ENCODE measurements at regions not wholly inside any gene's neighbourhood (a gene's known extent, or its start where the extent isn't known, plus 50 kb on each side); places are given as distances from the start of the nearest gene placed in this dataset.

DNA sequence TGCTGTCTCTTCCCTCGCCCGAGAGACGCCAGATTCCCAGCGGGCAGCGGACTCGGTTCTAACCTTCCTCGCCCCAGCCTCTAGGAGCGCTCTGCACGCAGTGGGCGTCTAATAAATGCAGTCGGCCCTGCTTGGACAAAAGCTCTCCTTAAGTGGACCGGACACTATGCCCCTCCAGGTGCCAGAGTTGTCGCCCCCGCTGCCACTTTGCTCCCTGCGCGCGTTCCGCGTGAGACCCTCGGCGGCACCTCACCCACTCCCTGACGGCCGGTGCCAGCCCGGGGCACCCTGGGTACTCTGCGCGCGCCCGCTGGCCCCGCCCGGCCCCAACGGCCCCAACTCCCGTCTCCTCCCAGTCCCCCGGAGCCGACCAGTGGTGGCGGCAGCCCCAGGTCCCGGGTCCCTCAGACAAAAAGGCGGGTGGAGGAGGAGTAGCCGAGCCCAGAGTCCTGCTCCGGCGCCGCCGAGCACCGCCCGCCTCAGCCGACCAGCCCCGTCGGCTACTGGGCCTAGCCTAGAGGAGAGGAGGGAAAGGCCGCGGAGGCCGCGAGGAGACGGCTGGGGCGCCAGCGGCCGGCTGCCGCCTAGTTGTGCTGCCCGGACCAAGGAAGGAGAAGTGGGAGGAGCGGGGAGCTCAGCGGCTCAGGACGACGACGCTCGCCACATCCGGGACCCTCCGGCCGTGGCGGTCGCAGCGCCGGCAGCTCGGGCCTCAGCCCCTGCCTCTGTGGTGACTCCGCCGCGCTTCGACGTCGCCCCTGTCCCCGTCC lies 123.0 kb downstream of the GOSR1 start (continued):
- TF ChIP-seq, protein P1, sequence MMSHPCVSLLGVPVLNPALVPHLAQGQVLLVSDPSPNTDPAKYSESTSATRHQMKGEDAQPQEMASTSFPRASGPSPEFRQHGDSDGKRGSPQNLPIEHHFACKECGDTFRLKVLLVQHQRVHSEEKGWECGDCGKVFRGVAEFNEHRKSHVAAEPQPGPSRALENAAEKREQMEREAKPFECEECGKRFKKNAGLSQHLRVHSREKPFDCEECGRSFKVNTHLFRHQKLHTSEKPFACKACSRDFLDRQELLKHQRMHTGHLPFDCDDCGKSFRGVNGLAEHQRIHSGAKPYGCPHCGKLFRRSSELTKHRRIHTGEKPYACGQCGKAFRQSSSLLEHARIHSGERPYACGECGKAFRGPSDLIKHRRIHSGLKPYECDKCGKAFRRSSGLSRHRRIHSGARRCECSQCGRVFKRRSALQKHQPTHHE (CRISPR knock-in tag; IDR thresholded peaks at IDR 0.05; ENCODE audit: borderline replicate concordance), result no peak; the same call in 1 of the 2 replicates
- TF ChIP-seq ZNF570 (CRISPR knock-in tag; IDR thresholded peaks at IDR 0.05; ENCODE audit: borderline replicate concordance) (no peak), ZNF225 (CRISPR knock-in tag; IDR thresholded peaks at IDR 0.05) (no peak; the same call in 1 of the 2 replicates), ZNF446 (CRISPR knock-in tag; IDR thresholded peaks at IDR 0.05) (no peak), POLR2A (IDR thresholded peaks at IDR 0.05; ENCODE audit: insufficient read depth in 1 of 2, low read depth in 2 of 2, low read length in 2 of 2) (peak in 1 of 2 experiments; percentile 62; a peak in 2 of 4 replicates), TCF7 (IDR thresholded peaks at IDR 0.05; ENCODE audit: low read depth) (no peak), ZNF24 (IDR thresholded peaks at IDR 0.05) (no peak), RELA (CRISPR knock-in tag; IDR thresholded peaks at IDR 0.05) (no peak), MLLT10 (CRISPR knock-in tag; IDR thresholded peaks at IDR 0.05) (no peak), ZFY (CRISPR knock-in tag; IDR thresholded peaks at IDR 0.05) (peak; percentile 95), NR3C1 (CRISPR knock-in tag; IDR thresholded peaks at IDR 0.05) (no peak), ZNF879 (CRISPR knock-in tag; IDR thresholded peaks at IDR 0.05) (0 out of 2 replicates have a peak, but pooled peaks have one; percentile 22), ZNF703 (CRISPR knock-in tag; IDR thresholded peaks at IDR 0.05; ENCODE audit: borderline replicate concordance) (peak; percentile 87; the same call in 1 of the 2 replicates), ZNF878 (CRISPR knock-in tag; IDR thresholded peaks at IDR 0.05) (peak; percentile 23; the same call in 1 of the 2 replicates), SSRP1 (CRISPR knock-in tag; IDR thresholded peaks at IDR 0.05) (no peak), KLF12 (CRISPR knock-in tag; IDR thresholded peaks at IDR 0.05; ENCODE audit: borderline replicate concordance) (no peak), SMAD3 (CRISPR knock-in tag; IDR thresholded peaks at IDR 0.05) (0 out of 2 replicates have a peak, but pooled peaks have one; percentile 11), MED8 (CRISPR knock-in tag; IDR thresholded peaks at IDR 0.05; ENCODE audit: insufficient replicate concordance) (peak; percentile 67), ZMYM3 (CRISPR knock-in tag; IDR thresholded peaks at IDR 0.05) (peak; percentile 93), ATF7 (IDR thresholded peaks at IDR 0.05) (no peak), ATF7 (CRISPR knock-in tag; IDR thresholded peaks at IDR 0.05) (no peak), SKI (IDR thresholded peaks at IDR 0.05; ENCODE audit: partially characterized antibody) (no peak), ZNF263 (CRISPR knock-in tag; IDR thresholded peaks at IDR 0.05) (peak; percentile 57), ZNF782 (CRISPR knock-in tag; IDR thresholded peaks at IDR 0.05; ENCODE audit: borderline replicate concordance) (peak; percentile 30; the same call in 1 of the 2 replicates)
- TF ChIP-seq, protein P2, sequence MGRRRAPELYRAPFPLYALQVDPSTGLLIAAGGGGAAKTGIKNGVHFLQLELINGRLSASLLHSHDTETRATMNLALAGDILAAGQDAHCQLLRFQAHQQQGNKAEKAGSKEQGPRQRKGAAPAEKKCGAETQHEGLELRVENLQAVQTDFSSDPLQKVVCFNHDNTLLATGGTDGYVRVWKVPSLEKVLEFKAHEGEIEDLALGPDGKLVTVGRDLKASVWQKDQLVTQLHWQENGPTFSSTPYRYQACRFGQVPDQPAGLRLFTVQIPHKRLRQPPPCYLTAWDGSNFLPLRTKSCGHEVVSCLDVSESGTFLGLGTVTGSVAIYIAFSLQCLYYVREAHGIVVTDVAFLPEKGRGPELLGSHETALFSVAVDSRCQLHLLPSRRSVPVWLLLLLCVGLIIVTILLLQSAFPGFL (CRISPR knock-in tag; IDR thresholded peaks at IDR 0.05), result no peak
- TF ChIP-seq, protein P3, sequence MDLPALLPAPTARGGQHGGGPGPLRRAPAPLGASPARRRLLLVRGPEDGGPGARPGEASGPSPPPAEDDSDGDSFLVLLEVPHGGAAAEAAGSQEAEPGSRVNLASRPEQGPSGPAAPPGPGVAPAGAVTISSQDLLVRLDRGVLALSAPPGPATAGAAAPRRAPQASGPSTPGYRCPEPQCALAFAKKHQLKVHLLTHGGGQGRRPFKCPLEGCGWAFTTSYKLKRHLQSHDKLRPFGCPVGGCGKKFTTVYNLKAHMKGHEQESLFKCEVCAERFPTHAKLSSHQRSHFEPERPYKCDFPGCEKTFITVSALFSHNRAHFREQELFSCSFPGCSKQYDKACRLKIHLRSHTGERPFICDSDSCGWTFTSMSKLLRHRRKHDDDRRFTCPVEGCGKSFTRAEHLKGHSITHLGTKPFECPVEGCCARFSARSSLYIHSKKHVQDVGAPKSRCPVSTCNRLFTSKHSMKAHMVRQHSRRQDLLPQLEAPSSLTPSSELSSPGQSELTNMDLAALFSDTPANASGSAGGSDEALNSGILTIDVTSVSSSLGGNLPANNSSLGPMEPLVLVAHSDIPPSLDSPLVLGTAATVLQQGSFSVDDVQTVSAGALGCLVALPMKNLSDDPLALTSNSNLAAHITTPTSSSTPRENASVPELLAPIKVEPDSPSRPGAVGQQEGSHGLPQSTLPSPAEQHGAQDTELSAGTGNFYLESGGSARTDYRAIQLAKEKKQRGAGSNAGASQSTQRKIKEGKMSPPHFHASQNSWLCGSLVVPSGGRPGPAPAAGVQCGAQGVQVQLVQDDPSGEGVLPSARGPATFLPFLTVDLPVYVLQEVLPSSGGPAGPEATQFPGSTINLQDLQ (CRISPR knock-in tag; IDR thresholded peaks at IDR 0.05), result no peak
- TF ChIP-seq, protein P4, sequence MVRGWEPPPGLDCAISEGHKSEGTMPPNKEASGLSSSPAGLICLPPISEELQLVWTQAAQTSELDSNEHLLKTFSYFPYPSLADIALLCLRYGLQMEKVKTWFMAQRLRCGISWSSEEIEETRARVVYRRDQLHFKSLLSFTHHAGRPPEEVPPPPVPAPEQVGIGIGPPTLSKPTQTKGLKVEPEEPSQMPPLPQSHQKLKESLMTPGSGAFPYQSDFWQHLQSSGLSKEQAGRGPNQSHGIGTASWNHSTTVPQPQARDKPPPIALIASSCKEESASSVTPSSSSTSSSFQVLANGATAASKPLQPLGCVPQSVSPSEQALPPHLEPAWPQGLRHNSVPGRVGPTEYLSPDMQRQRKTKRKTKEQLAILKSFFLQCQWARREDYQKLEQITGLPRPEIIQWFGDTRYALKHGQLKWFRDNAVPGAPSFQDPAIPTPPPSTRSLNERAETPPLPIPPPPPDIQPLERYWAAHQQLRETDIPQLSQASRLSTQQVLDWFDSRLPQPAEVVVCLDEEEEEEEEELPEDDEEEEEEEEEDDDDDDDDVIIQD (CRISPR knock-in tag; IDR thresholded peaks at IDR 0.05; ENCODE audit: low read depth), result 0 out of 2 replicates have a peak, but pooled peaks have one; percentile 21
